Heart left ventricle (tissue), 13 donors: ENCODE measurements at regions not wholly inside any gene's neighbourhood (a gene's known extent, or its start where the extent isn't known, plus 50 kb on each side); places are given as distances from the start of the nearest gene placed in this dataset.

Source experiments
- POLR2A ChIP-seq, 2 donors: fragments of 450-650 bp; IDR thresholded peaks; one replicate each; pipeline ENCODE4 v1.6.1; 2017; ENCODE audit warnings: antibody characterized with exemption in 2 of 2, mild to moderate bottlenecking in 2 of 2, moderate library complexity in 2 of 2
- TF ChIP-seq, protein P1 (sequence below), 12 donors: fragments of 200-600 bp; sonication (generic) in 4 of 12; IDR thresholded peaks; one replicate each; pipeline versions ENCODE4 v1.5.0 to v1.8.0; 2018 to 2022; ENCODE audit warnings: antibody characterized with exemption in 12 of 12, mild to moderate bottlenecking in 5 of 12
- donor health status: ischemic (EF 13 %, LVEDD 7.1; RV severe dilation, severe dysfunction).
- donor health status: DM: no; HTN: yes; CAD: no.
- donor health status: DM: no; HTN: no; CAD: no.
- donor health status: ischemic (EF 25% LVEDD 6.9; RV normal size, moderate dysfunction).
- donor health status: ischemic (EF 25% LVEDD 5.7; RV mildly dilated, moderate dysfunction).
- donor health status: ischemic (EF 35%, LVEDD 5.7; RV mildly dilated, moderate dysfunction).
- donor health status: nonischemic (EF 11% LVEDD 7.7; RV severe dilation, severe dysfunction).
- donor health status: DM: yes; HTN: yes; CAD: no.
- donor health status: PGD.
- donor health status: ischemic (EF 29% LVEDD 5.4; RV normal size, mild dysfunction).
- donor health status: nonischemic (EF 23%, LVEDD 6.1; RV moderate dilation, normal function).

- TF ChIP-seq, protein P1, sequence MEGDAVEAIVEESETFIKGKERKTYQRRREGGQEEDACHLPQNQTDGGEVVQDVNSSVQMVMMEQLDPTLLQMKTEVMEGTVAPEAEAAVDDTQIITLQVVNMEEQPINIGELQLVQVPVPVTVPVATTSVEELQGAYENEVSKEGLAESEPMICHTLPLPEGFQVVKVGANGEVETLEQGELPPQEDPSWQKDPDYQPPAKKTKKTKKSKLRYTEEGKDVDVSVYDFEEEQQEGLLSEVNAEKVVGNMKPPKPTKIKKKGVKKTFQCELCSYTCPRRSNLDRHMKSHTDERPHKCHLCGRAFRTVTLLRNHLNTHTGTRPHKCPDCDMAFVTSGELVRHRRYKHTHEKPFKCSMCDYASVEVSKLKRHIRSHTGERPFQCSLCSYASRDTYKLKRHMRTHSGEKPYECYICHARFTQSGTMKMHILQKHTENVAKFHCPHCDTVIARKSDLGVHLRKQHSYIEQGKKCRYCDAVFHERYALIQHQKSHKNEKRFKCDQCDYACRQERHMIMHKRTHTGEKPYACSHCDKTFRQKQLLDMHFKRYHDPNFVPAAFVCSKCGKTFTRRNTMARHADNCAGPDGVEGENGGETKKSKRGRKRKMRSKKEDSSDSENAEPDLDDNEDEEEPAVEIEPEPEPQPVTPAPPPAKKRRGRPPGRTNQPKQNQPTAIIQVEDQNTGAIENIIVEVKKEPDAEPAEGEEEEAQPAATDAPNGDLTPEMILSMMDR (IDR thresholded peaks at IDR 0.05): no peak
- no peak for TF ChIP-seq POLR2A (IDR thresholded peaks at IDR 0.05)
Observed at GRCh38 chr3:167095976-167096375, 284.1 kb downstream of the ZBBX start.
